ENCODE measurements at regions not wholly inside any gene's neighbourhood (a gene's known extent, or its start where the extent isn't known, plus 50 kb on each side); places are given as distances from the start of the nearest gene placed in this dataset.

GRCh38 chr4:178789279-178789678, 1347.0 kb upstream of the AGA start:
- DNase-seq (ENCODE audit: low spot score), result no peak

- DNase-seq (ENCODE audit: low spot score), result no peak
Observed at GRCh38 chr4:178799204-178799603, 1357.0 kb upstream of the AGA start.

GRCh38 chr4:178808106-178808505, 1365.9 kb upstream of the AGA start:
- DNase-seq (ENCODE audit: low spot score), result no peak

- DNase-seq (ENCODE audit: low spot score), result no peak
Observed at GRCh38 chr4:178809921-178810320, 1367.7 kb upstream of the AGA start.

- DNase-seq (ENCODE audit: low spot score), result no peak
Observed at GRCh38 chr4:178811356-178811755, 1369.1 kb upstream of the AGA start.

- no peak for DNase-seq (ENCODE audit: low spot score)
Observed at GRCh38 chr4:178812866-178813265, 1370.6 kb upstream of the AGA start.

- DNase-seq (ENCODE audit: low spot score), result no peak
Observed at GRCh38 chr4:178814908-178815307, 1372.7 kb upstream of the AGA start.

- DNase-seq (ENCODE audit: low spot score), result no peak
Observed at GRCh38 chr4:178823673-178824295, 1381.5 kb upstream of the AGA start.

GRCh38 chr4:178836865-178837264, 1394.6 kb upstream of the AGA start:
- no peak for DNase-seq (ENCODE audit: low spot score)

- no peak for DNase-seq (ENCODE audit: low spot score)
Observed at GRCh38 chr4:178838776-178839175, 1396.5 kb upstream of the AGA start.

GRCh38 chr4:178856139-178856800, 1414.0 kb upstream of the AGA start:
- no peak for DNase-seq (ENCODE audit: low spot score)

GRCh38 chr4:178871476-178871875, 1429.2 kb upstream of the AGA start:
- no peak for DNase-seq (ENCODE audit: low spot score)

GRCh38 chr4:178881937-178882336, 1439.7 kb upstream of the AGA start:
- no peak for DNase-seq (ENCODE audit: low spot score)

GRCh38 chr4:178894126-178894525, 1451.9 kb upstream of the AGA start:
- no peak for DNase-seq (ENCODE audit: low spot score)

GRCh38 chr4:178899084-178899483, 1456.8 kb upstream of the AGA start:
- no peak for DNase-seq (ENCODE audit: low spot score)

- no peak for DNase-seq (ENCODE audit: low spot score)
Observed at GRCh38 chr4:178917756-178918155, 1475.5 kb upstream of the AGA start.

- no peak for DNase-seq (ENCODE audit: low spot score)
Observed at GRCh38 chr4:178937130-178937529, 1494.9 kb upstream of the AGA start.

- DNase-seq (ENCODE audit: low spot score), result no peak
Observed at GRCh38 chr4:178941975-178942374, 1499.7 kb upstream of the AGA start.

GRCh38 chr4:178953447-178954120, 1511.3 kb upstream of the AGA start:
- DNase-seq (ENCODE audit: low spot score), result no peak

GRCh38 chr4:178955614-178956013, 1513.4 kb upstream of the AGA start:
- DNase-seq (ENCODE audit: low spot score), result no peak

GRCh38 chr4:178958725-178959440, 1516.6 kb upstream of the AGA start:
- DNase-seq (ENCODE audit: low spot score), result no peak

- no peak for DNase-seq (ENCODE audit: low spot score)
Observed at GRCh38 chr4:178963446-178964045, 1521.3 kb upstream of the AGA start.
